ENCODE measurements at regions not wholly inside any gene's neighbourhood (a gene's known extent, or its start where the extent isn't known, plus 50 kb on each side); places are given as distances from the start of the nearest gene placed in this dataset.

GRCh38 chr13:68323124-68323523, 1093.0 kb upstream of the PCDH9 start:
- no peak for DNase-seq (ENCODE audit: low read depth)

DNA sequence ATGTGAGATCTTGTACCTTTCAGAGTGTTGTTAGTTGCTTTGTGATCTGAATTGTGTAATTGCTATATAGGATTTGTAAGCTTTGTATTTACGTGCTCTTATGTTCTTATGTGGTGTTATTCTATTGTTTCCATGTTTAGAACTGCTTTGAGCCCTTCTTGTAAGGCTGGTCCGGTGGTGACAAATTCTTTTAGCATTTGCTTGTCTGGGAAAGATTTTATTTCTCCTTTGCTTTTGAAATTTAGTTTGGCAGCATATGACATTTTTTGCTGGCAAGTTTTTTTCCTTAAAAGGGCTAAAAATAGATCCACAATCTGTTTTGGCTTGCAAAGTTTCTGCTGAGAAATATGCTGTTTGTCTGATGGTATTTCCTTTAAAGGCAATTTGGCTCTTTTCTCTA, 1089.2 kb upstream of the PCDH9 start:
- no peak for DNase-seq (ENCODE audit: low read depth)

DNA sequence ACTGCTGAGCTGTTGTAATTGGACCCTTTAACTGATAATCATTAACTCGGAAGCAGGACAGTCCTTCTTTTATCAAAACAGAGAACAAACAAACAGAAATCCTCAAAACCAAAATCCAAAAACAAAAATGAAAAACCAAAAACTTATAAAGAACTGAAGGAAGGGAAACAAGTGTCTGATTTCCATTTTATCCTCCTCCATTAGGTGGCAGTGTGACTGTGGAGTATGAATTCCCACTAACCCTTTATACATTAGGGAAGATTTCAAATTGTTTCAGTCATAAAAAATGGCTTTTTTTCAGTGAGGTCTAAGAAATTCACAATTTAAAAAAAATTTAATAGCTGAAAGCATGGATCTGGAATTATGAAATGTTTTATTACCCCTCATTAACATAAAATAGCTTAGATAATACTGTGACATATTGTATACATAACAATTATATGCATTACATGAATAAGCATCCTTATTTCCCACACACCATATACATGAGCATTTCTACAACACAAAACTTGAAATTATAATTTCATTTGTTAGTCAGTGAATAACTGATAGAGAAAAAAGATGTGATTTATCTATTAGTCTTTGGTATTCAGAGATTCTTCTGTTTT, 1074.3 kb upstream of the PCDH9 start:
- peak; percentile 16 for DNase-seq (ENCODE audit: low read depth)

DNA sequence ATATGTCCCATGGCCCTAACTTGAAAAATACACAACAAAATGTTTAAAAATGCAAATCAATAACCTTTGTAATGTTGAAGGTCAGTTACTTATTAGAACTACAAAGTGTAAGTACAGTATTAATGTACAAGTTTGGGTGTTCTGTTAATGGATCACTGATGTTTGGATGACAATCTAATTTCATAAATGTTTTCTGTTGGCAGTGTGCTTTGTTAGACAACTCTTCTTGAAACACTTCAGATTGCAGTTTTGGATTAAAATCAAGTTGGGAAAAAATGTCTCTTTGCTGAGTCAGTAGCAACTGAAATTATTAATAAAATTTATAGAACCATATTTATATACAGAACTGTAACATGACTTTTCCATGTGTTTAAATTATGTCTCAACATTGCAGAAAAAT, 1063.5 kb upstream of the PCDH9 start:
- DNase-seq (ENCODE audit: low read depth) = no peak

- DNase-seq (ENCODE audit: low read depth) = no peak
Measured at GRCh38 chr13:68292601-68293000, 1062.5 kb upstream of the PCDH9 start.

DNA sequence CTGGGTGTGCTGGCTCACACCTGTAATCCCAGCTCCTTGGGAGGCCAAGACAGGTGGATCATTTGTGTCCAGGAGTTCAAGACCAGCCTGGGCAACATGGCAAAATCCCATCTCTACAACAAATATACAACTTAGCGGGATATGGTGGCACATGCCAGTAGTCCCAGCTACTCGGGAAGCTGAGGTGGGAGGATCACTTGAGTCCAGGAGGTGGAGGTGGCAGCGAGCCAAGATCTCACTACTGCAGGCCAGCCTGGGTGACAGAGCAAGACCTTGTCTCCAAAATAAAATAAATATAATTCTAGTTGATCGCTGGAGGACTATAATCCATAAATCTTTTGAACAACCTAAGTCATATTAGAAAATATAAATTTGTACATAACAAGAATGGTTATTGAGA, 1061.5 kb upstream of the PCDH9 start:
- DNase-seq (ENCODE audit: low read depth) = no peak

GRCh38 chr13:68275758-68276157, 1045.6 kb upstream of the PCDH9 start:
- DNase-seq (ENCODE audit: low read depth) = no peak

DNA sequence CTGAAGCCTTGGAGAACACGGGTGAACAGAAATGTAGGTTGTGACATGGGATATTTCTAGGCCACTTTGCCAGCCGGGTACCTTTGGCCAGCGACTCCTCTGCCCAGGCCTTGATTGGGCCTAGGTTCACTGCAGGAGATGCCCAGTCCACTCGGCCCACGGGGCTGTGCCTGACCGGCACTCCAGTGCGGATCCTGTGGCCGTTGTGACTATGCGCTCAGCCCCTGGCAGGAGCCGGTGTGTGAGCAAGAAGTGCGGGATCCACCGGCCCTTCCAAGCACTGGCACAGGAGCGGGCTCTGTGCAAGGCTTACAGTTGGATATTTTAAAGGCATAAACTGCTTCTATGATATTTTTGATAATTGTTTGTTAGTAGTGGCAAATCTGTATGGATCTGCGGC, 1042.5 kb upstream of the PCDH9 start:
- no peak for DNase-seq (ENCODE audit: low read depth)

- no peak for DNase-seq (ENCODE audit: low read depth)
Measured at GRCh38 chr13:68264692-68265091, 1034.6 kb upstream of the PCDH9 start.

DNA sequence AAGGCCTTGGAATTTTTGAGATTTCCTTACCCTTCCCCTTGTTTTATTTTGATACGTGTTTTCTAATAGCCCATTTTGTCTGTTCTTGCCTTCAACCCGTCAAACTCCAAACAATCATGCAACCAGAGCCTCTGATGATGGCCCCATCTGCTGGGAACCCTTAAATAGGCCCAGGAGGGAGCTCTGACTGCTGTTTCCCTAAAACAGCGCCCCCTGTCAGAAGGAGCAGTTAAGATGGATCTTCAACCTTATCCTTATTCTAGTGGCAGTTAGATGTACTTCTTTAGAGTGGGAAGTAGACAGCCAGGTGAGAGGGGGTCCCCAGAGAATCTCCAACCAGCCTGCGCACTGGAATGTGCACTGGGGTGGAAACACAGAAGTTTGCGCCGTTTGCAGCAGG, 1031.0 kb upstream of the PCDH9 start:
- DNase-seq (ENCODE audit: low read depth) = no peak

GRCh38 chr13:68257111-68257842, 1027.1 kb upstream of the PCDH9 start:
- peak; percentile 38 for DNase-seq (ENCODE audit: low read depth)

DNA sequence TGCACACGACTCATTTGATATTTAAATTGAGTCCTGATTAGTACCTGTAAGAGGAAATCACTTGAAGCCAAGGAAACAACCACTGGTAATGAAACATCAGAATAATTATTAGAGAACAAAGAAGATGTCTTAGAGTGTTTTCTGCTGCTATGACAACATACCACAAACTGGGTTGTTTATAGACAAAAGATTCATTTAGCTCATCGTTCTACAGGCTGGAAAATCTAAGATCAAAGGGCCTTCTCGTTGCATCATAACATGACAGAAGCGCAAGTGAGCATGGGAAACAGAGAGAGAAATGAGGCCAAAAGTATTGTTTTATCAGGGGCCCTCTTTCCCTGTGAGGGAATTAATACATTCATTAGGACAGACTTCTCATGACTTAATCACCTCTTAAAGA, 1024.0 kb upstream of the PCDH9 start:
- DNase-seq (ENCODE audit: low read depth) = no peak

- peak; percentile 32 for DNase-seq (ENCODE audit: low read depth)
Measured at GRCh38 chr13:68234274-68234673, 1004.1 kb upstream of the PCDH9 start.

- peak; percentile 35 for DNase-seq (ENCODE audit: low read depth)
Measured at GRCh38 chr13:68232351-68233130, 1002.4 kb upstream of the PCDH9 start.

DNA sequence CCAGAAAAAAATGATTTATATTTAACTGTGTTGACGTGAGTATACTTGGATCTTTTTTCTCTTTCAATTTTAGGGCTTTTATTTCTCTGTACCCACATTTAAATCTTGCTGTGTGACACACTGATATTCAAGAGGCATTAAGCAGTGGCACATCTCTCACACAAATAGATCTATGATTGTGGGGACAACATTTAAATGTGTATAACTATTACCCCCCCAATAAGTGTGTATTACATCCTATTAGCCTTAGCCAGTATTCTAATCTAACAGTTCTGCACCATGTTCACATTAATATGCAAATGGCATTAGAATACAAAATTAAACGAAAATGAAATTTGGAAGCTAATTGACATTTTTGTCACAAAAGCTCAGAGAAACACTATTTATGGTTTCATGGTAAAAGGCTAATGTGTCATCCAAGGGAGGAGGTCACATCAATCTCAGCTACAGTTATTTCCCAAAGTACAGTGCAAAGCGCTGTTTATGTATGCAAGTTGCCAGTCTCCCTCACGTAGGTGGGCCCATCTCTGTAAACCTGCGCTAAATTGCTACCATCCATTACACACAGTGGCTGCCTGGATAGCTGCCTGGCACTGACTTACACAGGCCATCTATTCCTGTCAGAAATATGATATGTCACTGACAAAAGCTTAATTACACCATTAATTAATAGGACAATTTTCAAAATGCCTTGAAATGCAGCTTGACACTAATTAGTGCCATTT, 984.7 kb upstream of the PCDH9 start:
- no peak for DNase-seq (ENCODE audit: low read depth)

DNA sequence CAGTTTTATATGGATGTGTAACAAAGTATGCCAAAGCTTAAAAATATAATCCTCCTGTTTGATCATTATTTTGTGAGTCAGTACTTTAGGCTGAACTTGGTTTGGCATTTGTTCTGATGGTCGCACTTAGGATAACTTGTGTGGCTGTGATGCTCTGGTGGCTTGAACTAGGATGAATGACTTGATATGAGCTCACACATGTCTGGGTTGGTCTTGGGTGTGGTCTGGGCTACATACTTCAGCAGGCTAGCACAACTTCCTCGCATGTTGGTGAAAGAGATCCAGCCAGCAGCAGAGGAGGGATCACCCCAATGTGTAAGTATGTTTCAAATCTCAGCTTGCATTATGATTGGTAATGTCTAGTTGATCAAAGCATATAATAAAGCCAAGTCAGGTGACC, 969.1 kb upstream of the PCDH9 start:
- DNase-seq (ENCODE audit: low read depth) = no peak

- peak; percentile 25 for DNase-seq (ENCODE audit: low read depth)
Measured at GRCh38 chr13:68190818-68191217, 960.7 kb upstream of the PCDH9 start.

DNA sequence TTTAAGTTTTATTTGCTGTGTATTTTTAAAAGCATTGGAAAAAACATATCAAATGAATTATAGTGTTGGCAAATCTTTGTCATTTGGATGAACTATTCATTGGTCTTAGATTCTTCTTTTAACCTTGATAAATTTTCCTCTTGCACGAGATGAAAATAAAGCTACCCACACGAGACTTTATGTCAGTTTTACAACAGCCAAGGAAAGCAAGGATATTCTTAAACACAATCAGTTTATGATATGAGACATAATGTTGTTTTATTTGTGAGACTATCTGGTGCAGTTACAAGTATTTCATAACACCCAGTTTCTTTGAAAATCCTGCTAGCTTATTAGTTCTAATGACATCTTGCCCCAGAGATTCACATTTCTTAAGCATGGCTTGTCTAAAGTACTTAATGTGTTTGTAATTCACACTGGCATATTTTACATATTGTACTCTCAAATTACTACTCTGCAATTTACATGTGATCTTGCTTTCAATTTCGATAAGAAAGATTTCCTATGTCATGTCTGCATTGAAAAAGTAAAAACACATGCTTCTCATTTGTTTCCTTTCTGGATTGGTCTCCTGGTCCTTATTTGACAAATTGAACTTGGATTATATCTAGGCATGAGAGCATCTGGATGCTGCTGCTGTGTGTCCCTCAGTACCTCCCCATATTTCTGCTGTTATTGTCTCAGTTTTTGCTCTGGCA, 955.5 kb upstream of the PCDH9 start:
- no peak for DNase-seq (ENCODE audit: low read depth)

GRCh38 chr13:68176475-68176874, 946.3 kb upstream of the PCDH9 start:
- DNase-seq (ENCODE audit: low read depth) = peak; percentile 75

GRCh38 chr13:68174893-68175292, 944.8 kb upstream of the PCDH9 start:
- DNase-seq (ENCODE audit: low read depth) = no peak

- DNase-seq (ENCODE audit: low read depth) = peak; percentile 65
Measured at GRCh38 chr13:68173111-68173510, 943.0 kb upstream of the PCDH9 start.

Data from LHCN-M2 (cell line).